ENCODE measurements at regions not wholly inside any gene's neighbourhood (a gene's known extent, or its start where the extent isn't known, plus 50 kb on each side); places are given as distances from the start of the nearest gene placed in this dataset.
A peak's percentile ranks its signal among the peaks of the same experiment; 100 is the strongest.

DNA sequence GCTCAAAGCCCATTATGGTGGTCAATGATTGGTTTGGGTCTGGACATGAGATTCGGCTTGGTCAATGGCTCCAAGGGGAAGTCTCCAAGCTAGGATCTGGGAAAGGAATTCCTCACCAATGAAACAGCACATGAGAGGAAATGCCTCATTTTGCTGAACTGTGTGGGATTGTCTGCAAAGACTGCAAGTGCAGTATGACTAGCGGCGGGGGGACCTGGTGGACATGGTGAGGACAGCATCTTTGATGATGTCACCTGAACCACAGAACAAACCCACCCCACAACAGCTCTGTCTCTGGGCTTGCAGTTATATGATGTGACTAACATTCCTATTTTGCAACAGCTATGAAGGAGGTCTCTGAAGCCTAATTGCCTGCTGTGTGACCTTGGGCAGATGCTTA, 50.6 kb upstream of the NKD1 start:
- peak overlapping the region; percentile 92 to 94 for H3K27ac ChIP-seq
- no peak overlapping the region for H3K4me3 ChIP-seq
- TF ChIP-seq, protein P1, sequence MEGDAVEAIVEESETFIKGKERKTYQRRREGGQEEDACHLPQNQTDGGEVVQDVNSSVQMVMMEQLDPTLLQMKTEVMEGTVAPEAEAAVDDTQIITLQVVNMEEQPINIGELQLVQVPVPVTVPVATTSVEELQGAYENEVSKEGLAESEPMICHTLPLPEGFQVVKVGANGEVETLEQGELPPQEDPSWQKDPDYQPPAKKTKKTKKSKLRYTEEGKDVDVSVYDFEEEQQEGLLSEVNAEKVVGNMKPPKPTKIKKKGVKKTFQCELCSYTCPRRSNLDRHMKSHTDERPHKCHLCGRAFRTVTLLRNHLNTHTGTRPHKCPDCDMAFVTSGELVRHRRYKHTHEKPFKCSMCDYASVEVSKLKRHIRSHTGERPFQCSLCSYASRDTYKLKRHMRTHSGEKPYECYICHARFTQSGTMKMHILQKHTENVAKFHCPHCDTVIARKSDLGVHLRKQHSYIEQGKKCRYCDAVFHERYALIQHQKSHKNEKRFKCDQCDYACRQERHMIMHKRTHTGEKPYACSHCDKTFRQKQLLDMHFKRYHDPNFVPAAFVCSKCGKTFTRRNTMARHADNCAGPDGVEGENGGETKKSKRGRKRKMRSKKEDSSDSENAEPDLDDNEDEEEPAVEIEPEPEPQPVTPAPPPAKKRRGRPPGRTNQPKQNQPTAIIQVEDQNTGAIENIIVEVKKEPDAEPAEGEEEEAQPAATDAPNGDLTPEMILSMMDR (IDR thresholded peaks at IDR 0.05), result peak; percentile 16
- ATAC-seq (ENCODE audit: insufficient number of reproducible peaks, low FRiP score, low read depth) (peak; percentile 46), DNase-seq (ENCODE audit: low spot score) (peak; percentile 23)
- H3K9me3 ChIP-seq, result no peaks in the 10 kb centered on the region
- H3K36me3 ChIP-seq, result no peaks in the 10 kb centered on the region
- H3K4me1 ChIP-seq (ENCODE audit: control insufficient read depth in 1 of 2, low read depth in 2 of 2), result peaks cover 24 to 53% of the 10 kb centered on the region in 2 donors
- H3K27me3 ChIP-seq (replicated peaks; ENCODE audit: insufficient read depth), result no peaks in the 10 kb centered on the region

DNA sequence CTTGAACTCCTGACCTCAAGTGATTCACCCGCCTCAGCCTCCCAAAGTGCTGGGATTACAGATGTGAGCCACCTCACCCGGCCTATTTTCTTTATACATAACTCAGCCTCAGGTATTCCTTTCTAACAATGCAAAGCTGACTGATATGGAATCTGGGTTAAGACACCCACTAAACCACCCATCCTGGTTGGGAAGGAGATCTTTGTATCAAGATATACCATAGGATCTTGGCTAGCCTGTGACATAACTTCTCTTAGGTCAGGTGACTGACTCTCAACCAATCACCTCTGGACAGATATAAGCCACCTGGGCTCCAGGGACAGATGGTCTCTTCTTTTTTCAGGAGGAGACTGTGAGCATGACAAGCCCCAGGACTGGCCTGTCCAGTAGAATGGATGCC, 51.2 kb upstream of the NKD1 start:
- Histone ChIP-seq H3K9me3 (no peaks in the 10 kb centered on the region), H3K27me3 (replicated peaks; ENCODE audit: insufficient read depth) (no peaks in the 10 kb centered on the region), H3K4me1 (ENCODE audit: control insufficient read depth in 1 of 2, low read depth in 2 of 2) (peaks cover 24 to 53% of the 10 kb centered on the region in 2 donors), H3K36me3 (no peaks in the 10 kb centered on the region), H3K27ac (peak overlapping the region; percentile 92 to 94), H3K4me3 (no peak overlapping the region)
- DNase-seq (ENCODE audit: low spot score) (no peak), ATAC-seq (ENCODE audit: insufficient number of reproducible peaks, low FRiP score, low read depth) (no peak)
- TF ChIP-seq, protein P1 (IDR thresholded peaks at IDR 0.05), result no peak

DNA sequence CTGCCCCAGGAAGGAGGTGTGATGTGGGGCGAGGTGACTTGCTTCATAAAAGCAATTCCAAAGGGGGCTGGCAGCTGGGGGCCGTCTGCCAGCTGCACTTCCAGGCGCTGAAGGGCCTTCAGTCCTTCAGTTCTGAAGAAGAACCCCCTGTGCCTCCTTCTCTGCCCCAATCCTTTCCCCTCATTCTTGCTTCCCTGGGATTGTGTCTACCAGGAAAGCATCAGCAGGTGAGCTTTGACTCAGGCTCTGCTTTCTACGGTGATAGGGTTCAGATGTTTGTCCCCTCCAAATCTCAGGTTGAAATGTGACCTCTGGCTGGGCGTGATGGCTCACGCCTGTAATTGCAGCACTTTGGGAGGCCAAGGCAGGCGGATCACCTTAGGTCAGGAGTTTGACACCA, 52.5 kb upstream of the NKD1 start:
- Histone ChIP-seq H3K27me3 (replicated peaks; ENCODE audit: insufficient read depth) (no peaks in the 10 kb centered on the region), H3K36me3 (no peaks in the 10 kb centered on the region), H3K4me3 (no peak overlapping the region), H3K4me1 (ENCODE audit: control insufficient read depth in 1 of 2, low read depth in 2 of 2) (peaks cover 24 to 42% of the 10 kb centered on the region in 2 donors), H3K9me3 (no peaks in the 10 kb centered on the region), H3K27ac (no peak overlapping the region)
- TF ChIP-seq, protein P1 (IDR thresholded peaks at IDR 0.05), result no peak
- no peak for DNase-seq (ENCODE audit: low spot score)
- no peak for ATAC-seq (ENCODE audit: insufficient number of reproducible peaks, low FRiP score, low read depth)

GRCh38 chr16:50494501-50495491, 53.4 kb upstream of the NKD1 start:
- Histone ChIP-seq H3K9me3 (no peaks in the 10 kb centered on the region), H3K27me3 (replicated peaks; ENCODE audit: insufficient read depth) (no peaks in the 10 kb centered on the region), H3K36me3 (no peaks in the 10 kb centered on the region), H3K4me3 (no peak overlapping the region), H3K4me1 (ENCODE audit: control insufficient read depth in 1 of 2, low read depth in 2 of 2) (peaks cover 18 to 33% of the 10 kb centered on the region in 2 donors), H3K27ac (no peak overlapping the region)
- DNase-seq (ENCODE audit: low spot score), result no peak
- no peak for ATAC-seq (ENCODE audit: insufficient number of reproducible peaks, low FRiP score, low read depth)
- TF ChIP-seq, protein P1 (IDR thresholded peaks at IDR 0.05), result no peak

DNA sequence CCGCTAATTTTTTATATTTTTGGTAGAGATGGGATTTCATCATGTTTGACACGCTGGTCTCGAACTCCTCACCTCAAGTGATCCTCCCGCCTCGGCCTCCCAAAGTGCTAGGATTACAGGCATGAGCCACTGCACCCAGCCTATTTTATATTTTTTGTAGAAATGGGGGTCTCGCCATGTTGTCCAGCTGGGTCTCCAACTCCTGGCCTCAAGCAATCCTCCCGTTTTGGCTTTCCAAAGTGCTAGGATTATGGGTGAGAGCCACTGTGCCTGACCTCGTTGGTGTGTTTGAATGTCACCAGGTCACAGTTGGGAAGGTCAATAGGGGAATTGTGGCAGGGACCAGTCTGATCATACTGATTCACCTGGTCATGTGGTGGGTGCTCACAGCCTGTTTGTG, 56.7 kb upstream of the NKD1 start:
- no peaks in the 10 kb centered on the region for H3K36me3 ChIP-seq
- H3K9me3 ChIP-seq, result no peaks in the 10 kb centered on the region
- H3K27me3 ChIP-seq (replicated peaks; ENCODE audit: insufficient read depth), result no peaks in the 10 kb centered on the region
- ATAC-seq (ENCODE audit: insufficient number of reproducible peaks, low FRiP score, low read depth) (no peak), DNase-seq (ENCODE audit: low spot score) (no peak)
- H3K4me1 ChIP-seq (ENCODE audit: control insufficient read depth in 1 of 2, low read depth in 2 of 2), result peaks cover 0 to under 1% of the 10 kb centered on the region in 2 donors
- TF ChIP-seq, protein P1 (IDR thresholded peaks at IDR 0.05), result no peak
- no peak overlapping the region for H3K4me3 ChIP-seq
- no peak overlapping the region for H3K27ac ChIP-seq

Data from thoracic aorta (tissue), 2 donors.